ENCODE measurements at regions not wholly inside any gene's neighbourhood (a gene's known extent, or its start where the extent isn't known, plus 50 kb on each side); places are given as distances from the start of the nearest gene placed in this dataset.
"Not testable (repeated sequence)": the region's sequence is repeated elsewhere in the genome, so short reads cannot be mapped to it uniquely, and the experiment has no call there.

- DNase-seq (ENCODE audit: low read depth) = no peak
Measured at GRCh38 chr11:16528639-16529038, 172.3 kb upstream of the SOX6 start.

- DNase-seq (ENCODE audit: low read depth) = no peak
Measured at GRCh38 chr11:16527525-16528246, 171.3 kb upstream of the SOX6 start.

- no peak for DNase-seq (ENCODE audit: low read depth)
Measured at GRCh38 chr11:16526947-16527346, 170.6 kb upstream of the SOX6 start.

GRCh38 chr11:16520713-16521112 is 164.4 kb upstream of the SOX6 start:
- not testable (repeated sequence) for DNase-seq (ENCODE audit: low read depth)

- DNase-seq (ENCODE audit: low read depth) = no peak
Measured at GRCh38 chr11:16512899-16513241, 156.5 kb upstream of the SOX6 start.

GRCh38 chr11:16512198-16512898 is 156.0 kb upstream of the SOX6 start:
- no peak for DNase-seq (ENCODE audit: low read depth)

- no peak for DNase-seq (ENCODE audit: low read depth)
Measured at GRCh38 chr11:16511116-16512114, 155.1 kb upstream of the SOX6 start.

GRCh38 chr11:16505481-16505880 is 149.1 kb upstream of the SOX6 start:
- DNase-seq (ENCODE audit: low read depth) = no peak

- not testable (repeated sequence) for DNase-seq (ENCODE audit: low read depth)
Measured at GRCh38 chr11:16503891-16504290, 147.5 kb upstream of the SOX6 start.

- DNase-seq (ENCODE audit: low read depth) = no peak
Measured at GRCh38 chr11:16494918-16495691, 138.8 kb upstream of the SOX6 start.

- DNase-seq (ENCODE audit: low read depth) = no peak
Measured at GRCh38 chr11:16484434-16484833, 128.1 kb upstream of the SOX6 start.

GRCh38 chr11:16474659-16475058 is 118.3 kb upstream of the SOX6 start:
- no peak for DNase-seq (ENCODE audit: low read depth)

- DNase-seq (ENCODE audit: low read depth) = no peak
Measured at GRCh38 chr11:16469968-16470367, 113.6 kb upstream of the SOX6 start.

- DNase-seq (ENCODE audit: low read depth) = no peak
Measured at GRCh38 chr11:16468735-16469453, 112.5 kb upstream of the SOX6 start.

- no peak for DNase-seq (ENCODE audit: low read depth)
Measured at GRCh38 chr11:16460508-16460907, 104.2 kb upstream of the SOX6 start.

GRCh38 chr11:16456366-16456765 is 100.0 kb upstream of the SOX6 start:
- DNase-seq (ENCODE audit: low read depth) = no peak

GRCh38 chr11:16454289-16454863 is 98.0 kb upstream of the SOX6 start:
- no peak for DNase-seq (ENCODE audit: low read depth)

- DNase-seq (ENCODE audit: low read depth) = no peak
Measured at GRCh38 chr11:16448123-16448717, 91.9 kb upstream of the SOX6 start.

GRCh38 chr11:16441461-16441860 is 85.1 kb upstream of the SOX6 start:
- no peak for DNase-seq (ENCODE audit: low read depth)

GRCh38 chr11:16440136-16440535 is 83.8 kb upstream of the SOX6 start:
- DNase-seq (ENCODE audit: low read depth) = no peak
